Lung (tissue), 11 donors: ENCODE measurements at regions not wholly inside any gene's neighbourhood (a gene's known extent, or its start where the extent isn't known, plus 50 kb on each side); places are given as distances from the start of the nearest gene placed in this dataset.
A peak's percentile ranks its signal among the peaks of the same experiment; 100 is the strongest.
"Not testable (repeated sequence)": the region's sequence is repeated elsewhere in the genome, so short reads cannot be mapped to it uniquely, and the experiment has no call there.

Experiments
- ATAC-seq: fragments of 200-7000 bp; cut with Tn5 transposase; one replicate; pipeline ENCODE4 v1.9.1; 2020; ENCODE audit warnings: moderate number of reproducible peaks; ENCODE audit not compliant: insufficient read depth, low FRiP score
- DNase-seq, 3 donors: peaks; one replicate each; pipeline ENCODE4 v3.0.0-alpha.2; 2013 to 2017
- H3K27ac ChIP-seq, 2 donors: one replicate each; pipeline ENCODE4 v1.5.1; 2013; ENCODE audit warnings: mild to moderate bottlenecking in 2 of 2, moderate library complexity in 2 of 2, control low read depth in 1 of 2, inconsistent platforms in 1 of 2, low read depth in 1 of 2, low read length in 1 of 2
- H3K27me3 ChIP-seq, 3 donors: one replicate each; pipeline ENCODE4 v1.5.1; 2013; ENCODE audit warnings: low read length in 2 of 3; ENCODE audit not compliant: control insufficient read depth in 3 of 3, insufficient read depth in 3 of 3
- H3K36me3 ChIP-seq, 4 donors: one replicate each; pipeline ENCODE4 v1.5.1; 2013; ENCODE audit warnings: low read length in 4 of 4, mild to moderate bottlenecking in 1 of 4, moderate library complexity in 1 of 4; ENCODE audit not compliant: control insufficient read depth in 4 of 4, insufficient read depth in 4 of 4
- H3K4me1 ChIP-seq, 5 donors: one replicate each; pipeline ENCODE4 v1.5.1; 2013; ENCODE audit warnings: low read length in 5 of 5, mild to moderate bottlenecking in 2 of 5, moderate library complexity in 1 of 5; ENCODE audit not compliant: control insufficient read depth in 5 of 5, insufficient read depth in 5 of 5
- H3K4me3 ChIP-seq: one replicate; pipeline ENCODE4 v1.5.1; 2013; ENCODE audit warnings: mild to moderate bottlenecking, control low read depth, moderate library complexity
- H3K9ac ChIP-seq, 2 donors: one replicate each; pipeline ENCODE4 v1.5.1; 2013; ENCODE audit warnings: low read length in 2 of 2, control low read depth in 1 of 2; ENCODE audit not compliant: insufficient read depth in 1 of 2
- H3K9me3 ChIP-seq, 4 donors: one replicate each; pipeline ENCODE4 v1.5.1; 2013; ENCODE audit warnings: low read length in 3 of 4, mild to moderate bottlenecking in 1 of 4, moderate library complexity in 1 of 4; ENCODE audit not compliant: control insufficient read depth in 4 of 4, insufficient read depth in 3 of 4
- WGBS, 2 donors: extraction: QIAGEN DNeasy Blood & Tissue Kit; methylation state at CpG; one replicate each; pipeline ENCODE4 v1.1.7; 2013; 5-methylcytosine and 5-hydroxymethylcytosine counted together
- TF ChIP-seq, protein P1 (sequence below): IDR thresholded peaks from 2 replicates; pipeline ENCODE4 v1.5.1; 2012; ENCODE audit warnings: mild to moderate bottlenecking; ENCODE audit errors: control extremely low read depth, extremely low read depth
- donor health status: control.
- donor health status: control.
- donor health status: Bipolar disorder and iron deficiency.
- donor health status: healthy.
- donor health status: DM: yes; HTN: yes; CAD: no.

DNA sequence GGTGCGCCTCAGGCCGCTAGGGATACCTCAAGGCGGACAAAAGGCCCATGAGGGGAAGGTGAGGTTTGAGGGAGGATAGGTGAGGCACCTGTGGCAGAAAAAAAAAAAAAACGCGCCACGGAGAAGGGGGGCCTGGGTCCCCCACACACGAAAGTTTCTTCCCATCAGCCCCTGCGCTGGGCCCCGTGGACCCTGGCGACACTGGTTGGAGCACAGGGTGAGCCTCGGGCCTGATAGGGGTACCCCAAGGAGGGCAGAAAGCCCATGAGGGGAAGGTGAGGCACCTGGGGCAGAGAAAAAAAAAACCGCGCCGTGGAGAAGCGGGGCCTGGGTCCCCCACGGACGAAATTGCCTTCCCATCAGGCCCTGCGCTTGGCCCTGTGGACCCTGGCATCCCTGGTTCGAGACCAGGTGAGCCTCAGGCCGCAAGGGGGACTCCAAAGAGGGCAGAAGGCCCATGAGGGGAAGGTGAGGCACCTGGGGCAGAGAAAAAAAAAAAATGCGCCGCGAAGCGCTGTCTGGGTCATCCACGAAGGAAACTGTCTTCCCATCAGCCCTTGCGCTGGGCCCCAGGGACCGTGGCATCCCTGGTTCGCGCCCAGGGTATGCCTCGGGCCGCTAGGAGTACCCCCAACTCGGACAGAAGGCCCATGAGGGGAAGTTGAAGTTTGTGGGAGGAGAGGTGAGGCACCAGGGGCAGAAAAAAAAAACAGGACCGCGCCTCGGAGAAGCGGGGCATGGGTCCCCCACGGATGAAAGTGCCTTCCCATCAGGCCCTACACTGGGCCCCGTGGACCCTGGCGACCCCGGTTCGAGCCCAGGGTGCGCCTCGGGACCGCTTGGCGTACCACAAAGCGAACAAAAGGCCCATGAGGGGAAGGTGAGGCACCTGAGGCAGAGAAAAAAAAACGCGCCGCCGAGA is 226.2 kb downstream of the CCDC74A start:
- Histone ChIP-seq H3K9me3 (peaks cover 0 to 6% (median 0%) of the 10 kb centered on the region in 4 donors), H3K4me1 (no peaks in the 10 kb centered on the region), H3K27ac (no peak overlapping the region), H3K36me3 (no peaks in the 10 kb centered on the region), H3K9ac (no peak overlapping the region), H3K27me3 (no peaks in the 10 kb centered on the region), H3K4me3 (no peak overlapping the region)
- ATAC-seq: no peak
- WGBS, 2 donors: 80 to 85% methylated on average over 48 to 50 of the region's 50 CpGs
- DNase-seq: no peak
- TF ChIP-seq, protein P1, sequence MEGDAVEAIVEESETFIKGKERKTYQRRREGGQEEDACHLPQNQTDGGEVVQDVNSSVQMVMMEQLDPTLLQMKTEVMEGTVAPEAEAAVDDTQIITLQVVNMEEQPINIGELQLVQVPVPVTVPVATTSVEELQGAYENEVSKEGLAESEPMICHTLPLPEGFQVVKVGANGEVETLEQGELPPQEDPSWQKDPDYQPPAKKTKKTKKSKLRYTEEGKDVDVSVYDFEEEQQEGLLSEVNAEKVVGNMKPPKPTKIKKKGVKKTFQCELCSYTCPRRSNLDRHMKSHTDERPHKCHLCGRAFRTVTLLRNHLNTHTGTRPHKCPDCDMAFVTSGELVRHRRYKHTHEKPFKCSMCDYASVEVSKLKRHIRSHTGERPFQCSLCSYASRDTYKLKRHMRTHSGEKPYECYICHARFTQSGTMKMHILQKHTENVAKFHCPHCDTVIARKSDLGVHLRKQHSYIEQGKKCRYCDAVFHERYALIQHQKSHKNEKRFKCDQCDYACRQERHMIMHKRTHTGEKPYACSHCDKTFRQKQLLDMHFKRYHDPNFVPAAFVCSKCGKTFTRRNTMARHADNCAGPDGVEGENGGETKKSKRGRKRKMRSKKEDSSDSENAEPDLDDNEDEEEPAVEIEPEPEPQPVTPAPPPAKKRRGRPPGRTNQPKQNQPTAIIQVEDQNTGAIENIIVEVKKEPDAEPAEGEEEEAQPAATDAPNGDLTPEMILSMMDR: no peak

- Histone ChIP-seq H3K27ac (no peak overlapping the region), H3K27me3 (no peaks in the 10 kb centered on the region), H3K9me3 (peaks cover 0 to 7% (median 0%) of the 10 kb centered on the region in 4 donors), H3K9ac (no peak overlapping the region), H3K36me3 (no peaks in the 10 kb centered on the region), H3K4me1 (no peaks in the 10 kb centered on the region), H3K4me3 (no peak overlapping the region)
- ATAC-seq: no peak
- TF ChIP-seq, protein P1: no peak
- 85 to 88% methylated on average over 41 of the region's 41 CpGs for WGBS, 2 donors
- DNase-seq: no peak
Measured at GRCh38 chr2:131754929-131755720, 227.4 kb downstream of the CCDC74A start.

DNA sequence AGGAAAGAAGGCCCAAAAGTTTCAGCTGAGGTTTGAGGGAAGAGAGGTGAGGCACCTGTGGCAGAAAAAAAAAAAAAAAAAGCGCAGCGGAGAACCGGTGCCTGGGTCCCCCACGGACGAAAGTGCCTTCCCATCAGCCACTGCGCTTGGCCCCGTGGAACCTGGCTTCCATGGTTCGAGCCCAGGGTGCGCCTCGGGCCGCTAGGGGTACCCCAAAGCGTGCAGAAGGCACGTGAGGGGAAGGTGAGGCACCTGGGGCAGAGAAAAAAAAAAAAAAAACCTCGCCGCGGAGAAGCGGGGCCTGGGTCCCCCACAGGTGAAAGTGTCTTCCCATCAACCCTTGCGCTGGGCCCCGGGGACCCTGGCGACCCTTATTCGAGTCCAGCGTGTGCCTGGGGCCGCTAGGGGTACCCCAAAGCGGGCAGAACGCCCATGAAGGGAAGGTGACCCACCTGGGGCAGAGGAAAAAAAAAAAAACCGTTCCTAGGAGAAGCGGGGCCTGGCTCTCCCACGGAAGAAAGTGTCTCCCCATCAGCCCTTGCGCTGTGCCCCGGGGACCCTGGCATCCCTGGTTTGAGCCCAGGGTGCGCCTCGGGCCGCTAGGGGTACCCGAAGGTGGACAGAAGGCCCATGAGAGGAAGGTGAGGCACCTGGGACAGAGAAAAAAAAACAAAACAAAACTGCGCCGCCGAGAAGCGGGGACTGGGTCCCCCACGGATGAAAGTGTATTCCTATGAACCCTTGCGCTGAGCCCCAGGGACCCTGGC is 228.6 kb downstream of the CCDC74A start:
- no peaks in the 10 kb centered on the region for H3K27me3 ChIP-seq
- H3K27ac ChIP-seq: no peak overlapping the region
- H3K9me3 ChIP-seq: peaks cover 0 to 7% (median 0%) of the 10 kb centered on the region in 4 donors
- WGBS, 2 donors: 87% methylated on average over 37 to 40 of the region's 40 CpGs
- no peak for DNase-seq
- no peaks in the 10 kb centered on the region for H3K36me3 ChIP-seq
- H3K4me3 ChIP-seq: no peak overlapping the region
- no peaks in the 10 kb centered on the region for H3K4me1 ChIP-seq
- TF ChIP-seq, protein P1: no peak
- no peak for ATAC-seq
- no peak overlapping the region for H3K9ac ChIP-seq

DNA sequence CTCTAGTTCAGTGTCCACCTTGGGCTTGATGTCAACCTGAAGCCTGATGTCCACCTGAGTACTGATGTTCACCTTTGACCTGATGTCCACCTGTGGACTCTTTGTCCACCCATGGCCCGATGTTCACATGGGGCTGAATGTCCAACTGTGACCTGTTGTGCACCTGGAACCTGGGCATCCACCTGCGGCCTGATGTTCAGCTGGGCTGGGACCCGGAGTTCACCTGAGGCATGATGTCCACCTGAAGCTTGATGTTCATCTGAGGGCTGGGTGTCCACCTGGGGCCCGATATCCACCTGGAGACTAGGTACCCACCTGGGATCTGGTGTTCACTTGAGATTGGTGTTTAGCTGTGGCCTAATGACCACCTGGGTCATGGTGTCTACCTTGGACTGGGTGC is 231.3 kb downstream of the CCDC74A start:
- not testable (repeated sequence) for H3K4me1 ChIP-seq, H3K27me3 ChIP-seq, ATAC-seq, DNase-seq, H3K27ac ChIP-seq, H3K9me3 ChIP-seq, H3K4me3 ChIP-seq, H3K9ac ChIP-seq, H3K36me3 ChIP-seq
- WGBS, 2 donors: 92 to 95% methylated on average over 4 of the region's 4 CpGs

DNA sequence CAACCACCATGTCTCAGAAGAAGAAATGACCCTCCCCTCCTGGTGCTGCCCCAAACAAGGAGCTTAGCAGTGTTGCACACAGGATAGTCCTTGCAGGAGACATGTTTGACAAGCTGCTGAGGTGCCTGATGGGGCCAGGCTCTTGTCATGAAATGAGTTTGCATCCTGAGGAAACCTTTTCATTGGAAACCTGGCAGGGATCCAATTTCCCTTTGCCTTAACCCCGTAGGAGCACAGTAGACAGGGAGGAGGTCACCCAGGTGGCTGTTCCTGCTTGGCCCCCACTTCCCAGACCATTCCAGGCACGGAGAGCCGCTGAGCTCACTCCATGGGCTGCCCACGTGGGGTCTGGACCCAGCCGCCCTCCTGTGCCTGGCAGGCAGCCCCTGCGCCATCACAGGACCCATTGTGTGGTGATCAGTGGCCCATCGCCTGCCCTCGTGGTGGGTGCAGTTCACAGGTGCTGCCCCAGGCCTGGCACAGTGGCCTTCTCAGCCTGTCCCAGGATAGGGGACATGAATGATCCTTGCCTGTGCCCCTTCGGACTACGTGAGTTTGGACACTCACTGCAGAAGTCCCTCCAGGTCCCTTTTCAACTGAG is 247.4 kb downstream of the CCDC74A start:
- H3K27me3 ChIP-seq, H3K36me3 ChIP-seq, H3K9ac ChIP-seq, ATAC-seq, H3K9me3 ChIP-seq, H3K4me1 ChIP-seq, H3K27ac ChIP-seq, H3K4me3 ChIP-seq: not testable (repeated sequence)
- DNase-seq: peak in 1 of 3 donors; percentile 7
- 79 to 83% methylated on average over 10 of the region's 10 CpGs for WGBS, 2 donors
